D721Med (cell line): ENCODE measurements at regions not wholly inside any gene's neighbourhood (a gene's known extent, or its start where the extent isn't known, plus 50 kb on each side); places are given as distances from the start of the nearest gene placed in this dataset.

Experiments used
- DNase-seq: peaks from one replicate; pipeline ENCODE4 v3.0.0; 2011; ENCODE audit warnings: low spot score; ENCODE audit not compliant: insufficient read length
- FAIRE-seq: peaks from 2 replicates; lab custom pipeline; 2011; peaks lifted over from hg19 to GRCh38; lab: Jason Lieb, UNC
- CTCF ChIP-seq: IDR thresholded peaks from 2 replicates; pipeline ENCODE4 v1.5.1; 2012; ENCODE audit warnings: mild to moderate bottlenecking, control low read depth; ENCODE audit not compliant: insufficient read depth; ENCODE audit errors: missing control alignments

- no peak for DNase-seq
- no peak for TF ChIP-seq CTCF
- no peak for FAIRE-seq
Measured at GRCh38 chr19:28522545-28522922, 690.4 kb downstream of the UQCRFS1 start.

GRCh38 chr19:28521614-28522544 is 691.1 kb downstream of the UQCRFS1 start:
- FAIRE-seq: no peak
- DNase-seq: no peak
- no peak for TF ChIP-seq CTCF

GRCh38 chr19:28520998-28521568 is 691.9 kb downstream of the UQCRFS1 start:
- FAIRE-seq: no peak
- no peak for DNase-seq
- no peak for TF ChIP-seq CTCF

GRCh38 chr19:28519952-28520861 is 692.7 kb downstream of the UQCRFS1 start:
- no peak for DNase-seq
- no peak for FAIRE-seq
- no peak for TF ChIP-seq CTCF

- FAIRE-seq (no peak), DNase-seq (no peak)
- TF ChIP-seq CTCF: no peak
Measured at GRCh38 chr19:28519218-28519779, 693.7 kb downstream of the UQCRFS1 start.

GRCh38 chr19:28516415-28516872 is 696.5 kb downstream of the UQCRFS1 start:
- TF ChIP-seq CTCF: no peak
- DNase-seq: no peak
- no peak for FAIRE-seq
